ENCODE measurements at regions not wholly inside any gene's neighbourhood (a gene's known extent, or its start where the extent isn't known, plus 50 kb on each side); places are given as distances from the start of the nearest gene placed in this dataset.

DNA sequence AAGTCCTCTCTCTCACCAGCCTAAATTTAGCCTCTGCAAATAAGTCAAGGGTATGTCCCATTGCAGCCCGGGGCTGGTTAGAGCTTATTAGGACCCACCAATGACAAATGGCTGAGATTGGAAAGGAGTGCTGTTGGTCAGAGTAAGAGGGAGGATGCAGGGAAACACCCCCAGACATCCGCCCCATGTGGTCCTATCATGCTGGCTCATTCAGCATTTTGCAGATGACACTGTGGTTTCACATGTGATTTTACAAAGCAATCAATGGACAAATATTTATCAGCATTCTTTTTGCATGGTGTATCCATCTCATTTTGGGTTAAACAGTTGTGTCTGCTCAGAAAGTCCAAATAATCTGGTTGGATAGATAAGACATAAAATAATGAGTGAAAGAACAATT lies 152.2 kb upstream of the EXOC2 start:
- no peaks in the 10 kb centered on the region for H3K4me1 ChIP-seq (ENCODE audit: control insufficient read depth in 1 of 2, insufficient read depth in 2 of 2, low read length in 2 of 2)
- ATAC-seq (no peak), DNase-seq (ENCODE audit: low read depth, low spot score) (no peak)
- H2AFZ ChIP-seq (ENCODE audit: low read depth, low read length, poor library complexity, severe bottlenecking), result no peak overlapping the region
- no peak overlapping the region for H3K4me3 ChIP-seq (replicated peaks in 1 of 2; ENCODE audit: low read depth in 1 of 2, low read length in 2 of 2)
- no peaks in the 10 kb centered on the region for H3K36me3 ChIP-seq (ENCODE audit: control insufficient read depth in 1 of 2, insufficient read depth in 2 of 2, low read length in 2 of 2)
- intact Hi-C loops (cut with micrococcal nuclease), result no loop called here
- RAD21 ChIA-PET (ENCODE audit: low non-redundant PET in 1 of 2, low total read pairs in 2 of 2, uncharacterized antibody in 2 of 2, unreplicated experiment in 2 of 2), result no interaction called here
- no peaks in the 10 kb centered on the region for H4K20me1 ChIP-seq (ENCODE audit: insufficient read depth)
- H3K9me2 ChIP-seq (ENCODE audit: insufficient read depth), result no peaks in the 10 kb centered on the region
- H3K27me3 ChIP-seq (ENCODE audit: insufficient read depth, low read length), result no peaks in the 10 kb centered on the region
- no peak overlapping the region for H3K9ac ChIP-seq (ENCODE audit: low read length)
- TF ChIP-seq YY1 (IDR thresholded peaks at IDR 0.05; ENCODE audit: extremely low read depth, insufficient replicate concordance, low read depth, low read length), result no peak
- no peak for TF ChIP-seq POLR2A (IDR thresholded peaks at IDR 0.05; ENCODE audit: borderline replicate concordance, extremely low read depth, insufficient read depth, insufficient read length)
- no peak for TF ChIP-seq CEBPB (IDR thresholded peaks at IDR 0.05; ENCODE audit: low read depth)
- H3K4me2 ChIP-seq (ENCODE audit: low read length), result no peak overlapping the region
- H3K9me3 ChIP-seq (ENCODE audit: control insufficient read depth in 1 of 2, insufficient read depth in 1 of 2, low read depth in 1 of 2, low read length in 2 of 2), result no peaks in the 10 kb centered on the region
- CTCF ChIA-PET, result no interaction called here
- POLR2A ChIA-PET, result no interaction called here
- H3K79me2 ChIP-seq (ENCODE audit: insufficient read depth, low read length), result no peaks in the 10 kb centered on the region
- no peak overlapping the region for H3K27ac ChIP-seq (ENCODE audit: low read depth, low read length)
- BruUV-seq (replicated peaks), result no TSS peak

DNA sequence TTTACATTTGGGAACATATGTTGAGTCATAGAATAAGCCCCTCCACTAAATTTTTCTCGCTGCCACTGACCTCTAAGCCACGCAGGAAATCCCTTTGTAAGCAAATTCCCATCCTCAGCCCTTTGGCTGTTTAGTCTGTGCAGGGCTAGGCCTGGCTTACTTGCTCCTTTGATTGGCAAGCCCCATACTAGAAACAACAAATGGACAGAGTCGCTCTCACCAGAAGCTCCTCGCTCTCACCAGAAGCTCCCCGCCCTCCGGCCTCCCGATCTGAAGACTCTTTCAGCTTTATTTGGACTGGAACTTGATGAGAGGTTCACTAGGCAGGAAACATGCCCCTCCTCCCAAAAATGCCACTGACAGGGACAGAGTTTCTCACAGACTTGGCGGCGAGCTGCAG lies 149.2 kb upstream of the EXOC2 start:
- ChIA-PET POLR2A (no interaction called here), CTCF (no interaction called here), RAD21 (ENCODE audit: low non-redundant PET in 1 of 2, low total read pairs in 2 of 2, uncharacterized antibody in 2 of 2, unreplicated experiment in 2 of 2) (no interaction called here)
- no peaks in the 10 kb centered on the region for H3K36me3 ChIP-seq (ENCODE audit: control insufficient read depth in 1 of 2, insufficient read depth in 2 of 2, low read length in 2 of 2)
- no peaks in the 10 kb centered on the region for H4K20me1 ChIP-seq (ENCODE audit: insufficient read depth)
- H3K4me2 ChIP-seq (ENCODE audit: low read length), result no peak overlapping the region
- no peak overlapping the region for H3K9ac ChIP-seq (ENCODE audit: low read length)
- intact Hi-C loops (cut with micrococcal nuclease), result no loop called here
- TF ChIP-seq ZFX (IDR thresholded peaks at IDR 0.05) (no peak), SP1 (IDR thresholded peaks at IDR 0.05; ENCODE audit: low read depth) (no peak), EZH2 (IDR thresholded peaks at IDR 0.05) (no peak)
- no peak overlapping the region for H3K27ac ChIP-seq (ENCODE audit: low read depth, low read length)
- no peaks in the 10 kb centered on the region for H3K4me1 ChIP-seq (ENCODE audit: control insufficient read depth in 1 of 2, insufficient read depth in 2 of 2, low read length in 2 of 2)
- no peak overlapping the region for H3K4me3 ChIP-seq (replicated peaks in 1 of 2; ENCODE audit: low read depth in 1 of 2, low read length in 2 of 2)
- no peak for ATAC-seq
- BruUV-seq (replicated peaks), result no TSS peak
- H3K9me2 ChIP-seq (ENCODE audit: insufficient read depth), result no peaks in the 10 kb centered on the region
- no peak overlapping the region for H2AFZ ChIP-seq (ENCODE audit: low read depth, low read length, poor library complexity, severe bottlenecking)
- H3K79me2 ChIP-seq (ENCODE audit: insufficient read depth, low read length), result no peaks in the 10 kb centered on the region
- no peaks in the 10 kb centered on the region for H3K27me3 ChIP-seq (ENCODE audit: insufficient read depth, low read length)
- H3K9me3 ChIP-seq (ENCODE audit: control insufficient read depth in 1 of 2, insufficient read depth in 1 of 2, low read depth in 1 of 2, low read length in 2 of 2), result no peaks in the 10 kb centered on the region
- no peak for DNase-seq (ENCODE audit: low read depth, low spot score)
